ENCODE measurements at regions not wholly inside any gene's neighbourhood (a gene's known extent, or its start where the extent isn't known, plus 50 kb on each side); places are given as distances from the start of the nearest gene placed in this dataset.

DNA sequence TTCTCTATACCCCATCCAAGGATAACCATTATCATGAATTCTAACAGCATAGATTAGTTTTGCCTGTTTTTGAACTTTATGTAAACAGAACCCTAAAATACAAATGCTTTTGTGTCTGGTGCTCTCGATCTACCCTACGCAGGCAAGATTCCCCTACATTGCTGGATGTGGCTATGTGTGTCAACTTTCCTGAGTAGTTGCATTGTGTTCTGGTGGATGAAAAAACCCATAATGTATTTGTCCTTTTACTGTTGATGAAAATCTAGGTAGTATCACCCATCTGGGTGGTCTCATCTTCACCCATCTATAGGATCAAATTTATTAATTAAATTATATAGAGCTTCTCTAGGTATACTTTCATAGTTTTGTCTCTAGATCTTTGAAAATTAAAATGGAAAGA, 211.7 kb downstream of the ANKRD60 start:
- TF ChIP-seq, protein P1, sequence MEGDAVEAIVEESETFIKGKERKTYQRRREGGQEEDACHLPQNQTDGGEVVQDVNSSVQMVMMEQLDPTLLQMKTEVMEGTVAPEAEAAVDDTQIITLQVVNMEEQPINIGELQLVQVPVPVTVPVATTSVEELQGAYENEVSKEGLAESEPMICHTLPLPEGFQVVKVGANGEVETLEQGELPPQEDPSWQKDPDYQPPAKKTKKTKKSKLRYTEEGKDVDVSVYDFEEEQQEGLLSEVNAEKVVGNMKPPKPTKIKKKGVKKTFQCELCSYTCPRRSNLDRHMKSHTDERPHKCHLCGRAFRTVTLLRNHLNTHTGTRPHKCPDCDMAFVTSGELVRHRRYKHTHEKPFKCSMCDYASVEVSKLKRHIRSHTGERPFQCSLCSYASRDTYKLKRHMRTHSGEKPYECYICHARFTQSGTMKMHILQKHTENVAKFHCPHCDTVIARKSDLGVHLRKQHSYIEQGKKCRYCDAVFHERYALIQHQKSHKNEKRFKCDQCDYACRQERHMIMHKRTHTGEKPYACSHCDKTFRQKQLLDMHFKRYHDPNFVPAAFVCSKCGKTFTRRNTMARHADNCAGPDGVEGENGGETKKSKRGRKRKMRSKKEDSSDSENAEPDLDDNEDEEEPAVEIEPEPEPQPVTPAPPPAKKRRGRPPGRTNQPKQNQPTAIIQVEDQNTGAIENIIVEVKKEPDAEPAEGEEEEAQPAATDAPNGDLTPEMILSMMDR (IDR thresholded peaks at IDR 0.05): no peak
- TF ChIP-seq POLR2A (IDR thresholded peaks at IDR 0.05) (no peak), EP300 (IDR thresholded peaks at IDR 0.05) (no peak), POLR2AphosphoS5 (IDR thresholded peaks at IDR 0.05) (no peak)
